ENCODE measurements at regions not wholly inside any gene's neighbourhood (a gene's known extent, or its start where the extent isn't known, plus 50 kb on each side); places are given as distances from the start of the nearest gene placed in this dataset.

- no peak for DNase-seq
- H3K27ac ChIP-seq (ENCODE audit: low read length) = no peak overlapping the region
- H3K36me3 ChIP-seq (ENCODE audit: control insufficient read depth, insufficient read depth, low read length) = no peaks in the 10 kb centered on the region
- H3K4me3 ChIP-seq (ENCODE audit: low read length) = no peak overlapping the region
- H3K4me1 Mint-ChIP-seq = no peaks in the 10 kb centered on the region
- H3K4me3 Mint-ChIP-seq = no peak overlapping the region
- H3K27me3 ChIP-seq (ENCODE audit: control insufficient read depth, insufficient read depth, low read length) = no peaks in the 10 kb centered on the region
- no peak overlapping the region for H3K27ac Mint-ChIP-seq
- TF ChIP-seq CTCF (IDR thresholded peaks at IDR 0.05) = no peak
- H3K27me3 Mint-ChIP-seq (ENCODE audit: low read depth in 2 of 2) = peaks cover 7 to 16% of the 10 kb centered on the region in 2 donors
- no peaks in the 10 kb centered on the region for H3K9me3 Mint-ChIP-seq
- intact Hi-C loops (cut with micrococcal nuclease) = no loop called here
- H3K4me1 ChIP-seq (ENCODE audit: control insufficient read depth, insufficient read depth, low read length) = no peaks in the 10 kb centered on the region
- WGBS (ENCODE audit: insufficient coverage) = 85% methylated on average over 2 of the region's 2 CpGs
- H3K9me3 ChIP-seq (ENCODE audit: control insufficient read depth, insufficient read depth, low read length) = no peaks in the 10 kb centered on the region
- no peaks in the 10 kb centered on the region for H3K36me3 Mint-ChIP-seq
- no peak for ATAC-seq
Observed at GRCh38 chr17:55652825-55653224, 69.8 kb downstream of the TMEM100 start.

- Mint-ChIP-seq H3K27me3 (ENCODE audit: low read depth in 2 of 2) (peaks cover 7 to 12% of the 10 kb centered on the region in 2 donors), H3K4me3 (no peak overlapping the region), H3K36me3 (no peaks in the 10 kb centered on the region), H3K27ac (no peak overlapping the region), H3K9me3 (no peaks in the 10 kb centered on the region), H3K4me1 (no peaks in the 10 kb centered on the region)
- DNase-seq (no peak), ATAC-seq (no peak)
- 100% methylated on average over 1 of the region's 2 CpGs for WGBS (ENCODE audit: insufficient coverage)
- no peak for TF ChIP-seq CTCF (IDR thresholded peaks at IDR 0.05)
- H3K4me3 ChIP-seq (ENCODE audit: low read length) = no peak overlapping the region
- intact Hi-C loops (cut with micrococcal nuclease) = no loop called here
- H3K27me3 ChIP-seq (ENCODE audit: control insufficient read depth, insufficient read depth, low read length) = no peaks in the 10 kb centered on the region
- no peaks in the 10 kb centered on the region for H3K9me3 ChIP-seq (ENCODE audit: control insufficient read depth, insufficient read depth, low read length)
- no peaks in the 10 kb centered on the region for H3K4me1 ChIP-seq (ENCODE audit: control insufficient read depth, insufficient read depth, low read length)
- H3K36me3 ChIP-seq (ENCODE audit: control insufficient read depth, insufficient read depth, low read length) = no peaks in the 10 kb centered on the region
- no peak overlapping the region for H3K27ac ChIP-seq (ENCODE audit: low read length)
Observed at GRCh38 chr17:55652114-55652823, 70.4 kb downstream of the TMEM100 start.

- Histone ChIP-seq H3K4me3 (ENCODE audit: low read length) (no peak overlapping the region), H3K4me1 (ENCODE audit: control insufficient read depth, insufficient read depth, low read length) (no peaks in the 10 kb centered on the region), H3K27me3 (ENCODE audit: control insufficient read depth, insufficient read depth, low read length) (no peaks in the 10 kb centered on the region), H3K36me3 (ENCODE audit: control insufficient read depth, insufficient read depth, low read length) (no peaks in the 10 kb centered on the region), H3K9me3 (ENCODE audit: control insufficient read depth, insufficient read depth, low read length) (no peaks in the 10 kb centered on the region), H3K27ac (ENCODE audit: low read length) (no peak overlapping the region)
- H3K27ac Mint-ChIP-seq = no peak overlapping the region
- peaks cover 4 to 8% of the 10 kb centered on the region in 2 donors for H3K27me3 Mint-ChIP-seq (ENCODE audit: low read depth in 2 of 2)
- ATAC-seq = no peak
- H3K4me1 Mint-ChIP-seq = no peaks in the 10 kb centered on the region
- intact Hi-C loops (cut with micrococcal nuclease) = no loop called here
- no peaks in the 10 kb centered on the region for H3K9me3 Mint-ChIP-seq
- H3K36me3 Mint-ChIP-seq = no peaks in the 10 kb centered on the region
- WGBS (ENCODE audit: insufficient coverage) = no CpG with 5 or more reads among the region's 3 CpGs
- no peak for TF ChIP-seq CTCF (IDR thresholded peaks at IDR 0.05)
- no peak overlapping the region for H3K4me3 Mint-ChIP-seq
- no peak for DNase-seq
Observed at GRCh38 chr17:55649957-55650597, 72.6 kb downstream of the TMEM100 start.
